ENCODE measurements at regions not wholly inside any gene's neighbourhood (a gene's known extent, or its start where the extent isn't known, plus 50 kb on each side); places are given as distances from the start of the nearest gene placed in this dataset.

- Histone ChIP-seq H3K9me3 (no peaks in the 10 kb centered on the region), H3K27ac (no peak overlapping the region), H3K27me3 (replicated peaks; ENCODE audit: insufficient read depth) (no peaks in the 10 kb centered on the region), H3K36me3 (no peaks in the 10 kb centered on the region), H3K4me3 (no peak overlapping the region), H3K4me1 (ENCODE audit: control insufficient read depth in 1 of 2, low read depth in 2 of 2) (no peaks in the 10 kb centered on the region)
- no peak for ATAC-seq (ENCODE audit: insufficient number of reproducible peaks, low FRiP score, low read depth)
- no peak for DNase-seq (ENCODE audit: low spot score)
- TF ChIP-seq, protein P1, sequence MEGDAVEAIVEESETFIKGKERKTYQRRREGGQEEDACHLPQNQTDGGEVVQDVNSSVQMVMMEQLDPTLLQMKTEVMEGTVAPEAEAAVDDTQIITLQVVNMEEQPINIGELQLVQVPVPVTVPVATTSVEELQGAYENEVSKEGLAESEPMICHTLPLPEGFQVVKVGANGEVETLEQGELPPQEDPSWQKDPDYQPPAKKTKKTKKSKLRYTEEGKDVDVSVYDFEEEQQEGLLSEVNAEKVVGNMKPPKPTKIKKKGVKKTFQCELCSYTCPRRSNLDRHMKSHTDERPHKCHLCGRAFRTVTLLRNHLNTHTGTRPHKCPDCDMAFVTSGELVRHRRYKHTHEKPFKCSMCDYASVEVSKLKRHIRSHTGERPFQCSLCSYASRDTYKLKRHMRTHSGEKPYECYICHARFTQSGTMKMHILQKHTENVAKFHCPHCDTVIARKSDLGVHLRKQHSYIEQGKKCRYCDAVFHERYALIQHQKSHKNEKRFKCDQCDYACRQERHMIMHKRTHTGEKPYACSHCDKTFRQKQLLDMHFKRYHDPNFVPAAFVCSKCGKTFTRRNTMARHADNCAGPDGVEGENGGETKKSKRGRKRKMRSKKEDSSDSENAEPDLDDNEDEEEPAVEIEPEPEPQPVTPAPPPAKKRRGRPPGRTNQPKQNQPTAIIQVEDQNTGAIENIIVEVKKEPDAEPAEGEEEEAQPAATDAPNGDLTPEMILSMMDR (IDR thresholded peaks at IDR 0.05): no peak
Measured at GRCh38 chrX:80354966-80355465, 65.2 kb upstream of the TENT5D start.
